ENCODE measurements at regions not wholly inside any gene's neighbourhood (a gene's known extent, or its start where the extent isn't known, plus 50 kb on each side); places are given as distances from the start of the nearest gene placed in this dataset.

GRCh38 chr3:74691946-74692345 lies 77.5 kb upstream of the CNTN3 start:
- no peak for DNase-seq

DNA sequence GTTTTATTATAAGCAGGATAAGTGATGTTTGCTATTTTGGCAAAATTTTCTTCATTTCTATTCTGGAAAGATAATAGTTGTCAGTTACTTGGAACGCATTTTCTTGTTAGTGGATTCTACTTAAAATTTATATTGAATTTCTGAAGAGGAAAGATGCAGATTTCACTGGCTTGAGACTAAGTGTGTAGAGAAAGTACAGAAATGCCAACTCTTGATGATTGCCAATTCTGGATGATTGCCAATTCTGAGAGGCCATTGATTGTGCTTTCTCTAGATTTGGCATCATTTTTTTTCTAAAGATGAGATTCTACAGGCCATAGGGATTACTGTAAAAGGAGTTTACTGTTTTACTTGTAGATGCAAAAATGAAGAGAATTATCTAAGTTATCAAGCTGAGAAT lies 58.9 kb upstream of the CNTN3 start:
- no peak for DNase-seq

DNA sequence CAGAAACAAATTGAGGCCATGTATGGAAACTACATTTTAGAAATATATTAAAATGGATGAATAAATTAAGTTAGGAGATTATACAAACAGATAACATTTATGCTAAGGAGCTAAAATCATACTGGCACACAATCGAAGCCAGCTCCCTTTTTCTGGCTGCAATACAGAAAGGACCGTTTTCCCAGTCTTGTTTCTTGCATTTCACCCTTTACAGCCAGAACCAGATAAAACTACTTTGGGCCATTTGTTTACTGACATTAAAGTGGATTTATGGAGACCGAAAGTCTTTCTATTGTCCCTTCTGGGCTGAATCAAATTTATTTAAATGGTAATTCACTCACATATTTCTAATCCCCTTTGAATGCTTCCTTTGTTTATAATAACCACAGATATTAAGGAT lies 50.1 kb upstream of the CNTN3 start:
- no peak for DNase-seq
